GM13977 (cell line): ENCODE measurements at regions not wholly inside any gene's neighbourhood (a gene's known extent, or its start where the extent isn't known, plus 50 kb on each side); places are given as distances from the start of the nearest gene placed in this dataset.

Source experiments
- DNase-seq: peaks from one replicate; pipeline ENCODE4 v3.0.0; 2012; ENCODE audit warnings: low spot score
- CTCF ChIP-seq: IDR thresholded peaks from 2 replicates; pipeline ENCODE4 v1.5.1; 2012; ENCODE audit warnings: mild to moderate bottlenecking, control low read depth; ENCODE audit not compliant: insufficient read depth; ENCODE audit errors: extremely low read depth, missing control alignments
- in situ Hi-C: fragments of 300-500 bp; cut with MboI; formaldehyde crosslinking; loops from one replicate; pipeline ENCODE4 v1.12.0; 2022; ENCODE audit warnings: low sequenced_read_pairs, low pct_unique_long_range_greater_than_20kb, mixed read lengths, inconsistent platforms; ENCODE audit not compliant: unreplicated experiment

GRCh38 chr7:25804154-25804553 is 347.8 kb upstream of the NFE2L3 start:
- in situ Hi-C loops: no loop called here
- DNase-seq: no peak
- TF ChIP-seq CTCF: no peak

GRCh38 chr7:25805027-25805687 is 346.8 kb upstream of the NFE2L3 start:
- DNase-seq: no peak
- in situ Hi-C loops: no loop called here
- no peak for TF ChIP-seq CTCF

GRCh38 chr7:25807086-25807611 is 344.8 kb upstream of the NFE2L3 start:
- no peak for TF ChIP-seq CTCF
- in situ Hi-C loops: no loop called here
- DNase-seq: no peak

GRCh38 chr7:25809441-25809840 is 342.6 kb upstream of the NFE2L3 start:
- no peak for TF ChIP-seq CTCF
- in situ Hi-C loops: no loop called here
- DNase-seq: no peak

GRCh38 chr7:25812086-25812850 is 339.7 kb upstream of the NFE2L3 start:
- TF ChIP-seq CTCF: no peak
- in situ Hi-C loops: no loop called here
- no peak for DNase-seq

GRCh38 chr7:25813381-25813780 is 338.6 kb upstream of the NFE2L3 start:
- DNase-seq: no peak
- in situ Hi-C loops: no loop called here
- no peak for TF ChIP-seq CTCF
